Kidney (tissue), 13 donors: ENCODE measurements at regions not wholly inside any gene's neighbourhood (a gene's known extent, or its start where the extent isn't known, plus 50 kb on each side); places are given as distances from the start of the nearest gene placed in this dataset.
A peak's percentile ranks its signal among the peaks of the same experiment; 100 is the strongest.

Experiments used
- DNase-seq, 5 donors: peaks; one replicate each; pipeline ENCODE4 v3.0.0-alpha.2; 2013 to 2020
- FAIRE-seq: peaks from 2 replicates; lab custom pipeline; 2012; peaks lifted over from hg19 to GRCh38; lab: Jason Lieb, UNC
- H3K27ac ChIP-seq, 2 donors: one replicate each; pipeline ENCODE4 v1.7.0; 2013; ENCODE audit warnings: low read depth in 2 of 2, low read length in 2 of 2, inconsistent platforms in 1 of 2
- H3K27me3 ChIP-seq: one replicate; pipeline ENCODE4 v1.7.1; 2013; ENCODE audit warnings: low read length, inconsistent platforms; ENCODE audit not compliant: control insufficient read depth, insufficient read depth
- H3K36me3 ChIP-seq, 3 donors: one replicate each; pipeline versions ENCODE4 v1.7.0 to v1.7.1; 2013; ENCODE audit warnings: low read length in 3 of 3, control low read depth in 1 of 3, inconsistent platforms in 1 of 3; ENCODE audit not compliant: insufficient read depth in 3 of 3, control insufficient read depth in 2 of 3
- H3K4me1 ChIP-seq, 3 donors: one replicate each; pipeline versions ENCODE4 v1.7.0 to v1.7.1; 2013; ENCODE audit warnings: low read length in 3 of 3, inconsistent platforms in 1 of 3, low read depth in 1 of 3; ENCODE audit not compliant: control insufficient read depth in 2 of 3, insufficient read depth in 2 of 3
- H3K4me3 ChIP-seq, 3 donors: one replicate each; pipeline versions ENCODE4 v1.7.0 to v1.8.1; 2013; ENCODE audit warnings: low read length in 3 of 3, control low read depth in 1 of 3, inconsistent platforms in 1 of 3
- H3K9ac ChIP-seq, 3 donors: one replicate each; pipeline versions ENCODE4 v1.7.0 to v1.7.1; 2013; ENCODE audit warnings: low read length in 3 of 3, control low read depth in 1 of 3, inconsistent platforms in 1 of 3
- H3K9me3 ChIP-seq, 3 donors: one replicate each; pipeline versions ENCODE4 v1.7.0 to v1.7.1; 2013; ENCODE audit warnings: low read length in 3 of 3, control low read depth in 1 of 3, inconsistent platforms in 1 of 3; ENCODE audit not compliant: control insufficient read depth in 2 of 3, insufficient read depth in 1 of 3
- intact Hi-C: fragments of 100-400 bp; cut with DNase I; formaldehyde crosslinking; loops from one replicate; pipeline ENCODE4 v1.11.1; 2022
- TF ChIP-seq, protein P1 (sequence below): IDR thresholded peaks from 3 replicates; pipeline ENCODE4 v1.5.1; 2012; ENCODE audit warnings: mild to moderate bottlenecking, moderate library complexity, borderline replicate concordance; ENCODE audit not compliant: insufficient read depth; ENCODE audit errors: extremely low read depth
- donor health status: control.
- donor health status: control.
- donor health status: control.
- donor health status: control.
- donor health status: control.
- donor health status: DM: yes; HTN: yes; CAD: no.
- donor health status: Normal renal cell carcinoma (clear cell type).

DNA sequence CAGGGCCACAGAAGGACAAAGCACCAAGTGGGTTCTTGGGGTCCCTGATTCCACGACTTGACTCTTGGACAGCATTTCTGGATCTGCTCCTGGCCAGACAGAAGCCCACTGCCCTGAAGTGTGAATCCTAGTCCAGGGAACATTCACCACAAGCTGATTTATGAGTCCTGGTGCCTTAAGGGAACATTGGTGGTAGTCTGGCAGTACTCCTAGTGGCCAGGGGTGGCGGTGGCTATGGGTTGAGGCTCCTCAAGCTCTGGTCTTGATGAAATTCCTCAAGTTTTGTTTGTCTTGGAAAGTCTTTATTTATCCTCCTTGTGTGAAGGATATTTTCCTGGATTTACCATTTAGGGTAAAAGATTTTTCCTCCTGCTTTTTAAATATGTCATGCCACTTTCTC lies 307.5 kb downstream of the PYDC2 start:
- Histone ChIP-seq H3K4me1 (no peaks in the 10 kb centered on the region), H3K27ac (no peak overlapping the region), H3K36me3 (no peaks in the 10 kb centered on the region), H3K4me3 (no peak overlapping the region), H3K9ac (no peak overlapping the region), H3K9me3 (no peaks in the 10 kb centered on the region), H3K27me3 (no peaks in the 10 kb centered on the region)
- intact Hi-C loops, result no loop called here
- FAIRE-seq (no peak), DNase-seq (no peak)
- TF ChIP-seq, protein P1, sequence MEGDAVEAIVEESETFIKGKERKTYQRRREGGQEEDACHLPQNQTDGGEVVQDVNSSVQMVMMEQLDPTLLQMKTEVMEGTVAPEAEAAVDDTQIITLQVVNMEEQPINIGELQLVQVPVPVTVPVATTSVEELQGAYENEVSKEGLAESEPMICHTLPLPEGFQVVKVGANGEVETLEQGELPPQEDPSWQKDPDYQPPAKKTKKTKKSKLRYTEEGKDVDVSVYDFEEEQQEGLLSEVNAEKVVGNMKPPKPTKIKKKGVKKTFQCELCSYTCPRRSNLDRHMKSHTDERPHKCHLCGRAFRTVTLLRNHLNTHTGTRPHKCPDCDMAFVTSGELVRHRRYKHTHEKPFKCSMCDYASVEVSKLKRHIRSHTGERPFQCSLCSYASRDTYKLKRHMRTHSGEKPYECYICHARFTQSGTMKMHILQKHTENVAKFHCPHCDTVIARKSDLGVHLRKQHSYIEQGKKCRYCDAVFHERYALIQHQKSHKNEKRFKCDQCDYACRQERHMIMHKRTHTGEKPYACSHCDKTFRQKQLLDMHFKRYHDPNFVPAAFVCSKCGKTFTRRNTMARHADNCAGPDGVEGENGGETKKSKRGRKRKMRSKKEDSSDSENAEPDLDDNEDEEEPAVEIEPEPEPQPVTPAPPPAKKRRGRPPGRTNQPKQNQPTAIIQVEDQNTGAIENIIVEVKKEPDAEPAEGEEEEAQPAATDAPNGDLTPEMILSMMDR, result no peak

DNA sequence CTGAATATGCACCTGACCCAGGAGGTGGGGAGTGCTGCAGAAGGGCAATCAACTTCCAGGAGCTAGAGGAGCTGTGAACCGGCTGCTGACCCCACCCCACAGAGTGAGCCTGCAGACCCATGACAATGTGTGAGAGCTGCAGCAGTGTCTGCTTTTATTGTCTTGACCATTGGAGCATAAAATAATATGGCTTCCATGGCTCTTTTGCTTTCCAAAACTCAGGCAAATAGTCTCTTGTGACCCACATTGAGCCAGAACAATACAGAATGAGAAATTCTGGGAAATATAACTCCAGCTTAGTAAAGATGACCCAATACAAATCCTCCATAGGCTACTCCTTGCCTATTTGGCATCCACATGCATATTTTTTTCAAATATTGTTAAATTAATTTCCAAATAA lies 309.6 kb downstream of the PYDC2 start:
- H3K9ac ChIP-seq, result no peak overlapping the region
- no peaks in the 10 kb centered on the region for H3K9me3 ChIP-seq
- FAIRE-seq (no peak), DNase-seq (no peak)
- no peaks in the 10 kb centered on the region for H3K36me3 ChIP-seq
- intact Hi-C loops, result no loop called here
- H3K4me3 ChIP-seq, result no peak overlapping the region
- no peaks in the 10 kb centered on the region for H3K27me3 ChIP-seq
- TF ChIP-seq, protein P1, result no peak
- H3K4me1 ChIP-seq, result no peaks in the 10 kb centered on the region
- no peak overlapping the region for H3K27ac ChIP-seq

DNA sequence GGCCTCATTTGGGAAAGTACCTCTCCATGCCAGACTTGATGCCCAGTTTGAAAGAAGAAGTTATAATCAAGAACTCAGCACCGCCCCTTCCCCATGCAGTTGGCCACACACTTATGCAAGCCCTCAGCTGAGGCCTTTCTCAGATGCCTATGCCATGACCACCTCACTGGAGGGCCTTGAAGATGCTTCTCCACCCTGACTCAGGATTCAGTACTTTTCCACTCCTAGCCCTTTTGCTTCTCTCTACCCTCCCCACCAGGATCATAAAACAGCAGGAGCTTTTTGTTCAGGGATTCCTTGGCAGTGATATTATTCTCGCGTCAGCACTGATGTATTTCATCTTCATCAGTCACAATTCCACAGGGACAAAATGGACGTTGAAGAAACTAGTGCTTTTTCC lies 313.5 kb downstream of the PYDC2 start:
- no peaks in the 10 kb centered on the region for H3K9me3 ChIP-seq
- DNase-seq (peak in 1 of 5 donors; percentile 1), FAIRE-seq (no peak)
- no peak overlapping the region for H3K9ac ChIP-seq
- no peaks in the 10 kb centered on the region for H3K36me3 ChIP-seq
- H3K27ac ChIP-seq, result no peak overlapping the region
- intact Hi-C loops, result no loop called here
- H3K4me3 ChIP-seq, result no peak overlapping the region
- H3K4me1 ChIP-seq, result no peaks in the 10 kb centered on the region
- H3K27me3 ChIP-seq, result no peaks in the 10 kb centered on the region
- TF ChIP-seq, protein P1, result no peak
